Panc1 (cell line): ENCODE measurements at regions not wholly inside any gene's neighbourhood (a gene's known extent, or its start where the extent isn't known, plus 50 kb on each side); places are given as distances from the start of the nearest gene placed in this dataset.

Source experiments
- ATAC-seq: fragments of 200-7000 bp; cut with Tn5 transposase; 2 replicates; pipeline ENCODE4 v1.9.1; 2020; ENCODE audit warnings: mild to moderate bottlenecking, moderate library complexity
- BruUV-seq: library from RNA; stranded (reverse); fragments of 400-500 nt; replicated peaks from 2 replicates; lab custom pipeline; 2021; lab: Mats Ljungman, UMichigan
- CTCF ChIA-PET: fragments of 300-600 bp; sonication (Branson Sonifier 250); formaldehyde crosslinking; loops from one replicate; lab custom pipeline; 2022; ENCODE audit warnings: antibody characterized with exemption; lab: Charles Lee
- POLR2A ChIA-PET: fragments of 300-600 bp; sonication (Branson Sonifier 250); formaldehyde crosslinking; loops from one replicate; lab custom pipeline; 2022; ENCODE audit warnings: antibody characterized with exemption; lab: Charles Lee
- DNase-seq: peaks from one replicate; pipeline ENCODE4 v3.0.0-alpha.2; 2010; ENCODE audit warnings: low read depth, low spot score
- H3K27ac ChIP-seq: 2 replicates; pipeline ENCODE4 v1.5.1; 2011; ENCODE audit warnings: mild to moderate bottlenecking, low read length, inconsistent platforms
- H3K27me3 ChIP-seq: fragments of 200-500 bp; sonication (Bioruptor generic); 2 replicates; pipeline ENCODE4 v1.6.0; 2014; ENCODE audit warnings: low read length, inconsistent platforms; ENCODE audit not compliant: control insufficient read depth, insufficient read depth
- H3K36me3 ChIP-seq: fragments of 200-500 bp; sonication (Bioruptor generic); 2 replicates; pipeline ENCODE4 v1.5.1; 2014; ENCODE audit warnings: inconsistent platforms, mild to moderate bottlenecking, low read length, moderate library complexity; ENCODE audit not compliant: control insufficient read depth, insufficient read depth
- H3K4me1 ChIP-seq: 2 replicates; pipeline ENCODE4 v1.5.1; 2011; ENCODE audit warnings: inconsistent platforms, mild to moderate bottlenecking, low read length, moderate library complexity; ENCODE audit not compliant: control insufficient read depth, insufficient read depth
- H3K4me3 ChIP-seq, 2 experiments: 2 replicates each; pipeline ENCODE4 v1.5.1; 2011 to 2012; ENCODE audit warnings: low read depth in 2 of 2, low read length in 2 of 2, mild to moderate bottlenecking in 2 of 2, inconsistent platforms in 1 of 2, moderate library complexity in 1 of 2
- H3K9me3 ChIP-seq: fragments of 200-500 bp; sonication (Bioruptor generic); 2 replicates; pipeline ENCODE4 v1.5.1; 2014; ENCODE audit warnings: low read depth, mild to moderate bottlenecking, inconsistent platforms, low read length, moderate library complexity; ENCODE audit not compliant: control insufficient read depth, insufficient read depth
- CTCF ChIP-seq: fragments of 450-650 bp; IDR thresholded peaks from 2 replicates; pipeline ENCODE4 v1.5.1; 2017; ENCODE audit warnings: mild to moderate bottlenecking
- POLR2AphosphoS5 ChIP-seq: IDR thresholded peaks from 2 replicates; pipeline ENCODE4 v1.6.1; 2012; ENCODE audit warnings: mild to moderate bottlenecking, low read depth, low read length, moderate library complexity
- SIN3A ChIP-seq: IDR thresholded peaks from 2 replicates; pipeline ENCODE4 v1.6.1; 2012; ENCODE audit warnings: low read depth, mild to moderate bottlenecking, low read length, moderate library complexity, borderline replicate concordance; ENCODE audit not compliant: insufficient read depth
- TCF7L2 ChIP-seq: IDR thresholded peaks from 2 replicates; pipeline ENCODE4 v1.6.1; 2011; ENCODE audit warnings: mild to moderate bottlenecking, low read depth, low read length, inconsistent platforms
- in situ Hi-C: cut with HindIII; loops from 2 replicates; pipeline ENCODE4 v1.10.0; 2016; ENCODE audit warnings: low sequenced_read_pairs, low pct_unique_long_range_greater_than_20kb
- intact Hi-C: fragments of 100-400 bp; cut with micrococcal nuclease; formaldehyde crosslinking; loops from one replicate; pipeline ENCODE4 v1.10.0; 2022; ENCODE audit not compliant: unreplicated experiment
- TF ChIP-seq, protein P1 (sequence below), 2 experiments: IDR thresholded peaks; 2 replicates each; pipeline ENCODE4 v1.6.1; 2011 to 2012; ENCODE audit warnings: low read depth in 2 of 2, control low read depth in 1 of 2, low read length in 1 of 2, mild to moderate bottlenecking in 1 of 2, moderate library complexity in 1 of 2; ENCODE audit not compliant: insufficient read depth in 1 of 2

DNA sequence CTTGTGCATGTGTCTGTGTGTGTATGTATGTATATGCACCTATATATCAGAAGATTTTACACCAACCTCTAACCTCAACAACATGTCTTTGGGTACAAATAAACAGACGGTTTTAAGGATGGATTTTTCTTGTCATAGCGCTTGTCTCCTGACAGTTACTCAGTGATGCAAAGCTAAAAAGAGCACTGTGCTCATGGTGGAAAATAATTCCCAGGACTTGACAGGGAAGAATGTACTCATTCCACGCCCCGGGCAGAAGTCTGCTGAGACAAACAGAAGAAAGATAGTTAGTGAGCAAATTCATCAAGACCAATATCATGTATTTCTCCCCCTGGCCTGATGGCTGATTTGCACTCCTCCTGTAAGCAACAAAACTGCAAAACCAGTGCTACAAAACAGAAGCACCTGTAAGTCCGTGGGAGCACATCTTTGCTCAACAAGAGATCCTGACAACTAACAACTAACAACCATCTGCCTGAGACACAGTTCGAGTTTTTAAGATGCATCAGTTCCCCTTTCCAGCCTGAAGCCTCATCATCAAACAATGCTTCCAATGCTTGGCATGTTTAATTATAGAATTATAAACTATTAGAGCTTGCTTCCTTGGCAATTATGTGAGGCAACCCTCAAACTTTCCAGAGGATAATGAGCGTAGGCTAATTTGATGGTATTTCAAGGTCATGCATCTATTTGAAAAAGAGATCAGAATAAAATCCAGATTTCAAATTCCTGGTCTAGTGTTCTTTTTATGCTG, 812.7 kb upstream of the MIR17HG start:
- Histone ChIP-seq H3K4me1 (no peaks in the 10 kb centered on the region), H3K9me3 (no peaks in the 10 kb centered on the region), H3K4me3 (no peak overlapping the region), H3K36me3 (no peaks in the 10 kb centered on the region), H3K27me3 (no peaks in the 10 kb centered on the region), H3K27ac (no peak overlapping the region)
- DNase-seq, result no peak
- POLR2A ChIA-PET, result no interaction called here
- in situ Hi-C loops (no loop called here), intact Hi-C loops (no loop called here)
- no TSS peak for BruUV-seq
- ATAC-seq, result no peak
- CTCF ChIA-PET, result interaction anchor here (0.5 kb wide), 1 partner anchor 1243 kb away, joined by 3 read pairs; no protein-coding TSS in a partner anchor
- TF ChIP-seq TCF7L2 (no peak), POLR2AphosphoS5 (no peak), CTCF (no peak), SIN3A (no peak)
- TF ChIP-seq, protein P1, sequence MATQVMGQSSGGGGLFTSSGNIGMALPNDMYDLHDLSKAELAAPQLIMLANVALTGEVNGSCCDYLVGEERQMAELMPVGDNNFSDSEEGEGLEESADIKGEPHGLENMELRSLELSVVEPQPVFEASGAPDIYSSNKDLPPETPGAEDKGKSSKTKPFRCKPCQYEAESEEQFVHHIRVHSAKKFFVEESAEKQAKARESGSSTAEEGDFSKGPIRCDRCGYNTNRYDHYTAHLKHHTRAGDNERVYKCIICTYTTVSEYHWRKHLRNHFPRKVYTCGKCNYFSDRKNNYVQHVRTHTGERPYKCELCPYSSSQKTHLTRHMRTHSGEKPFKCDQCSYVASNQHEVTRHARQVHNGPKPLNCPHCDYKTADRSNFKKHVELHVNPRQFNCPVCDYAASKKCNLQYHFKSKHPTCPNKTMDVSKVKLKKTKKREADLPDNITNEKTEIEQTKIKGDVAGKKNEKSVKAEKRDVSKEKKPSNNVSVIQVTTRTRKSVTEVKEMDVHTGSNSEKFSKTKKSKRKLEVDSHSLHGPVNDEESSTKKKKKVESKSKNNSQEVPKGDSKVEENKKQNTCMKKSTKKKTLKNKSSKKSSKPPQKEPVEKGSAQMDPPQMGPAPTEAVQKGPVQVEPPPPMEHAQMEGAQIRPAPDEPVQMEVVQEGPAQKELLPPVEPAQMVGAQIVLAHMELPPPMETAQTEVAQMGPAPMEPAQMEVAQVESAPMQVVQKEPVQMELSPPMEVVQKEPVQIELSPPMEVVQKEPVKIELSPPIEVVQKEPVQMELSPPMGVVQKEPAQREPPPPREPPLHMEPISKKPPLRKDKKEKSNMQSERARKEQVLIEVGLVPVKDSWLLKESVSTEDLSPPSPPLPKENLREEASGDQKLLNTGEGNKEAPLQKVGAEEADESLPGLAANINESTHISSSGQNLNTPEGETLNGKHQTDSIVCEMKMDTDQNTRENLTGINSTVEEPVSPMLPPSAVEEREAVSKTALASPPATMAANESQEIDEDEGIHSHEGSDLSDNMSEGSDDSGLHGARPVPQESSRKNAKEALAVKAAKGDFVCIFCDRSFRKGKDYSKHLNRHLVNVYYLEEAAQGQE (IDR thresholded peaks at IDR 0.05; ENCODE audit: insufficient read depth in 1 of 2, low read depth in 2 of 2, low read length in 1 of 2), result no peak

GRCh38 chr13:90535421-90535820, 812.1 kb upstream of the MIR17HG start:
- ChIA-PET CTCF (interaction anchor here (0.5 kb wide), 1 partner anchor 1244 kb away, joined by 3 read pairs; no protein-coding TSS in a partner anchor), POLR2A (no interaction called here)
- DNase-seq (no peak), ATAC-seq (no peak)
- Histone ChIP-seq H3K36me3 (no peaks in the 10 kb centered on the region), H3K4me3 (no peak overlapping the region), H3K9me3 (no peaks in the 10 kb centered on the region), H3K27ac (no peak overlapping the region), H3K4me1 (no peaks in the 10 kb centered on the region), H3K27me3 (no peaks in the 10 kb centered on the region)
- in situ Hi-C loops (no loop called here), intact Hi-C loops (no loop called here)
- TF ChIP-seq CTCF, result no peak
- BruUV-seq, result no TSS peak
